ENCODE measurements at regions not wholly inside any gene's neighbourhood (a gene's known extent, or its start where the extent isn't known, plus 50 kb on each side); places are given as distances from the start of the nearest gene placed in this dataset.

- peak; percentile 15 for DNase-seq
Measured at GRCh38 chr1:56216218-56216617, 363.1 kb downstream of the PLPP3 start.

- peak; percentile 9 for DNase-seq
Measured at GRCh38 chr1:56215771-56216170, 363.6 kb downstream of the PLPP3 start.

- no peak for DNase-seq
Measured at GRCh38 chr1:56215086-56215485, 364.3 kb downstream of the PLPP3 start.

GRCh38 chr1:56213068-56213467 lies 366.3 kb downstream of the PLPP3 start:
- DNase-seq: no peak

- no peak for DNase-seq
Measured at GRCh38 chr1:56212143-56212542, 367.2 kb downstream of the PLPP3 start.

- no peak for DNase-seq
Measured at GRCh38 chr1:56206391-56206790, 373.0 kb downstream of the PLPP3 start.

GRCh38 chr1:56204206-56204605 lies 375.2 kb downstream of the PLPP3 start:
- no peak for DNase-seq

- DNase-seq: no peak
Measured at GRCh38 chr1:56202796-56203492, 376.4 kb downstream of the PLPP3 start.

- no peak for DNase-seq
Measured at GRCh38 chr1:56202186-56202585, 377.2 kb downstream of the PLPP3 start.

GRCh38 chr1:56200896-56201295 lies 378.5 kb downstream of the PLPP3 start:
- no peak for DNase-seq

- DNase-seq: no peak
Measured at GRCh38 chr1:56200442-56200841, 378.9 kb downstream of the PLPP3 start.

- DNase-seq: no peak
Measured at GRCh38 chr1:56199956-56200355, 379.4 kb downstream of the PLPP3 start.

- DNase-seq: no peak
Measured at GRCh38 chr1:56199061-56199460, 380.3 kb downstream of the PLPP3 start.

GRCh38 chr1:56197946-56198345 lies 381.4 kb downstream of the PLPP3 start:
- DNase-seq: no peak

GRCh38 chr1:56196839-56197238 lies 382.5 kb downstream of the PLPP3 start:
- no peak for DNase-seq

GRCh38 chr1:56194701-56195300 lies 384.6 kb downstream of the PLPP3 start:
- DNase-seq: peak; percentile 72

- DNase-seq: no peak
Measured at GRCh38 chr1:56193656-56194055, 385.7 kb downstream of the PLPP3 start.

- DNase-seq: peak; percentile 54
Measured at GRCh38 chr1:56191369-56191768, 388.0 kb downstream of the PLPP3 start.

- DNase-seq: peak; percentile 78
Measured at GRCh38 chr1:56190806-56191365, 388.5 kb downstream of the PLPP3 start.

GRCh38 chr1:56189946-56190805 lies 389.2 kb downstream of the PLPP3 start:
- peak; percentile 28 for DNase-seq

- no peak for DNase-seq
Measured at GRCh38 chr1:56189454-56189853, 389.9 kb downstream of the PLPP3 start.

- DNase-seq: no peak
Measured at GRCh38 chr1:56188855-56189254, 390.5 kb downstream of the PLPP3 start.

GRCh38 chr1:56188221-56188620 lies 391.1 kb downstream of the PLPP3 start:
- no peak for DNase-seq

Measured in fibroblast of skin of scalp (primary cell).